Glutamatergic neuron (in vitro differentiated cells): ENCODE measurements at regions not wholly inside any gene's neighbourhood (a gene's known extent, or its start where the extent isn't known, plus 50 kb on each side); places are given as distances from the start of the nearest gene placed in this dataset.

Experiments
- DNase-seq: peaks from one replicate; pipeline ENCODE4 v3.0.0; 2022
- H3K27ac Mint-ChIP-seq: one replicate; pipeline ENCODE4 v1.8.0; 2020; ENCODE audit warnings: mild to moderate bottlenecking, mixed read lengths, inconsistent platforms; ENCODE audit not compliant: unreplicated experiment
- H3K27me3 Mint-ChIP-seq: one replicate; pipeline ENCODE4 v1.8.0; 2020; ENCODE audit warnings: mild to moderate bottlenecking, moderate library complexity, mixed read lengths, inconsistent platforms; ENCODE audit not compliant: unreplicated experiment
- H3K36me3 Mint-ChIP-seq: one replicate; pipeline ENCODE4 v1.8.0; 2020; ENCODE audit warnings: mild to moderate bottlenecking, mixed read lengths, inconsistent platforms; ENCODE audit not compliant: unreplicated experiment
- H3K4me1 Mint-ChIP-seq: one replicate; pipeline ENCODE4 v1.8.0; 2020; ENCODE audit warnings: mild to moderate bottlenecking, low read depth, mixed read lengths, inconsistent platforms; ENCODE audit not compliant: unreplicated experiment
- H3K4me3 Mint-ChIP-seq: one replicate; pipeline ENCODE4 v1.8.0; 2020; ENCODE audit warnings: mild to moderate bottlenecking, mixed read lengths, inconsistent platforms; ENCODE audit not compliant: unreplicated experiment
- H3K9me3 Mint-ChIP-seq: one replicate; pipeline ENCODE4 v1.8.0; 2020; ENCODE audit warnings: mild to moderate bottlenecking, moderate library complexity, mixed read lengths, inconsistent platforms; ENCODE audit not compliant: unreplicated experiment
- CTCF ChIP-seq: fragments of 200-600 bp; sonication (generic); IDR thresholded peaks from one replicate; pipeline ENCODE4 v1.5.0; 2021; ENCODE audit not compliant: partially characterized antibody, unreplicated experiment

DNA sequence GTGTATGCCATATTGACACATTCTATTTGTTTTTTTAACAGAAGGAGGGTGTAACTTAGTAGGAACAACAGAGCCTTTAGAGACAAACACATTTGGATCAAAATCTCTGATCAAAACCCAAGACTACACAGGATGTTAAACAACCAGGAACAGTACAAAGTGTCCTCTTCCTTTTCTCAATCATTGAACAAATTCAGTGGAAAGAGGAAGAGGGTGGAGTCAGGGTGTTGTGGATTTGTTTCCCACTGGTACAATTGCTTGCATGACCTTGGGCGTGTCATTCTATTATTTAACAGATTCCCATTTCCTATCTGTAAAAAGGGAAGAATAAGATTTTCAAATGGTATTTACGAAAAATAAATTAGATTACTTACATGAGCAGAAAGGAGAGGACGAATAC lies 1162.8 kb upstream of the PRKX start:
- no peak for TF ChIP-seq CTCF
- H3K36me3 Mint-ChIP-seq, result no peaks in the 10 kb centered on the region
- H3K4me1 Mint-ChIP-seq, result no peaks in the 10 kb centered on the region
- H3K9me3 Mint-ChIP-seq, result no peaks in the 10 kb centered on the region
- no peaks in the 10 kb centered on the region for H3K27me3 Mint-ChIP-seq
- no peak for DNase-seq
- no peak overlapping the region for H3K4me3 Mint-ChIP-seq
- no peak overlapping the region for H3K27ac Mint-ChIP-seq

GRCh38 chrX:4851534-4851933 lies 1138.1 kb upstream of the PRKX start:
- H3K27me3 Mint-ChIP-seq, result no peaks in the 10 kb centered on the region
- no peaks in the 10 kb centered on the region for H3K36me3 Mint-ChIP-seq
- H3K9me3 Mint-ChIP-seq, result no peaks in the 10 kb centered on the region
- H3K4me1 Mint-ChIP-seq, result no peaks in the 10 kb centered on the region
- H3K27ac Mint-ChIP-seq, result no peak overlapping the region
- no peak for TF ChIP-seq CTCF
- no peak for DNase-seq
- H3K4me3 Mint-ChIP-seq, result no peak overlapping the region

DNA sequence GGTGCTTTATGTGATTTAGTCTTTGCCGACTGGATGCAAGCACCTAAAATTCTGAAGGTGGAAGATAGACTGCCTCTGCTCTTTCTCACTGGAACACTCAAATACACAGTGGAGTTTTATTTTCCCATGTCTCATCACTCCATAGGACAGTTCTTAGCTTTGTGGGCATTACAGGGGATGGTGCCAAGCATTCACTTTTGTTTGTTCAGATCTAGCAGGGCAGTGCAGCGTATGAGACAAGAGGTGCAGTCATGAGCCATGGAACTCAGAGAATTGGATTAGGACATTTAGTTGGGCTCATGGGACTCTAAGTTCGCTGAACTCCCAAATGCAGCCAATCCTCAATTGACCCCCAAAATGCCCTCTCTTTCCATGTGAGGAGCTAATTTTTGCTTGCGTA lies 1136.9 kb upstream of the PRKX start:
- Mint-ChIP-seq H3K27ac (no peak overlapping the region), H3K27me3 (no peaks in the 10 kb centered on the region), H3K4me3 (no peak overlapping the region), H3K4me1 (no peaks in the 10 kb centered on the region), H3K9me3 (no peaks in the 10 kb centered on the region), H3K36me3 (no peaks in the 10 kb centered on the region)
- DNase-seq, result no peak
- no peak for TF ChIP-seq CTCF

DNA sequence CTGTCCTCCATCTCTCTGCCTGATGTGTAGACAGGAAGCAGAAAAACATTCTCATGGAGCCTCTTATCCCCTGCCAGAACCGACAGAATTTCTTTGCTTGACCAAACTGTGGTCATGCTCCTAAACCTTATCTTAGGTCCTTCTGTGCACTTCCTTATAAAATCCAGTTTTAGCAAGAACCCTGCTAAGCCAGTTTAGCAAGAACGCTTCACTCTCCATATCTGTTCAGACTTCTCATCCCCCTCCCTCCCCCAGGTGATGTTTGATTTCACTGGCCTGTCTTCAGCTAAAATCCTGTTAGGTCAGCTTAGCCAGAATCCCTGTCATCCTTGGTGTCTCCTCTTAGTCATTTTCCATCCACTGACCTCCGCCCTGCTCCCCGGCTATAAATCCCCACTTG lies 1130.9 kb upstream of the PRKX start:
- no peak for TF ChIP-seq CTCF

DNA sequence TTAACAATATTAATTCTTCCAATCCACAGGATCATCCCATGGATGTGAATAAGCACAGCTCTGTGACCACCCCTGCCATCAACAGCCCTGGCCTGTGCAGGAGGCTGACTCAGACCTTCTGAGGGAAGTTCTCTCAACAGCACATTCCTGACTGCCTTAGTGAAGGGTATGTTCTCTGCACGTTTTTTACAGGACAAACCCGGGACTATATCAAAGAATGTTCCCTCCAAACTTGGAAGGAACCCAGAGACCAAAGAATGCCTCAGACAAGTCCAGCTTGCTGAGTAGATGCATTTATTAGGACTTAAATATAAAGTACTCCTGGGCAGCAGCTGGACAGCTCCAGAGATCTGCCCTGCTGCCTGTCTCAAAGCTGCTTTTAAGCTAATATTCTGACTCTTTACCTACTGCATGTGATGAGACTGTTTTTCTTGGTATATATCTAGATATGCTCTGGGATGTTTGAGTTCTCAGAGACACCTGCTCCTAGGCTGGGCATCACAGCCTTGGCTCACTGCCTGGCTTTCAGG lies 1127.8 kb upstream of the PRKX start:
- no peak overlapping the region for H3K27ac Mint-ChIP-seq
- TF ChIP-seq CTCF, result no peak
- H3K4me3 Mint-ChIP-seq, result no peak overlapping the region
- no peaks in the 10 kb centered on the region for H3K36me3 Mint-ChIP-seq
- no peak for DNase-seq
- H3K27me3 Mint-ChIP-seq, result no peaks in the 10 kb centered on the region
- H3K9me3 Mint-ChIP-seq, result no peaks in the 10 kb centered on the region
- H3K4me1 Mint-ChIP-seq, result no peaks in the 10 kb centered on the region

More for the DNA sequence above, 1130.9 kb upstream of the PRKX start:
- Mint-ChIP-seq H3K36me3 (no peaks in the 10 kb centered on the region), H3K9me3 (no peaks in the 10 kb centered on the region), H3K27ac (no peak overlapping the region), H3K4me1 (no peaks in the 10 kb centered on the region), H3K4me3 (no peak overlapping the region), H3K27me3 (no peaks in the 10 kb centered on the region)
- DNase-seq, result no peak
